Endodermal cell (in vitro differentiated cells): ENCODE measurements at regions not wholly inside any gene's neighbourhood (a gene's known extent, or its start where the extent isn't known, plus 50 kb on each side); places are given as distances from the start of the nearest gene placed in this dataset.

Source experiments
- DNase-seq: peaks from one replicate; pipeline ENCODE4 v3.0.0-alpha.2; 2017
- H3K27ac ChIP-seq: 2 replicates; pipeline ENCODE4 v1.5.1; 2013; ENCODE audit warnings: mild to moderate bottlenecking, low read depth, low read length, moderate library complexity
- H3K27me3 ChIP-seq: 2 replicates; pipeline ENCODE4 v1.6.1; 2013; ENCODE audit warnings: mild to moderate bottlenecking, low read length, moderate library complexity; ENCODE audit not compliant: insufficient read depth, control insufficient read depth, poor library complexity, severe bottlenecking
- H3K36me3 ChIP-seq: 2 replicates; pipeline ENCODE4 v1.7.0; 2013; ENCODE audit warnings: mild to moderate bottlenecking, low read length, moderate library complexity; ENCODE audit not compliant: control insufficient read depth, insufficient read depth
- H3K4me1 ChIP-seq: one replicate; pipeline ENCODE4 v1.7.0; 2013; ENCODE audit warnings: low read length; ENCODE audit not compliant: control insufficient read depth, insufficient read depth
- H3K4me3 ChIP-seq: 2 replicates; pipeline ENCODE4 v1.5.1; 2013; ENCODE audit warnings: mild to moderate bottlenecking, low read length, moderate library complexity
- H3K9ac ChIP-seq: 2 replicates; pipeline ENCODE4 v1.6.1; 2013; ENCODE audit warnings: mild to moderate bottlenecking, low read length, moderate library complexity; ENCODE audit not compliant: poor library complexity, severe bottlenecking; ENCODE audit errors: extremely low read depth
- H3K9me3 ChIP-seq: 2 replicates; pipeline ENCODE4 v1.6.1; 2013; ENCODE audit warnings: mild to moderate bottlenecking, low read length, moderate library complexity; ENCODE audit not compliant: control insufficient read depth
- H3K27ac Mint-ChIP-seq: 2 replicates; pipeline ENCODE4 v1.8.0; 2020; ENCODE audit warnings: mixed read lengths
- H3K27me3 Mint-ChIP-seq: 2 replicates; pipeline ENCODE4 v1.8.0; 2021; ENCODE audit warnings: mild to moderate bottlenecking, mixed read lengths; ENCODE audit not compliant: insufficient read depth
- H3K36me3 Mint-ChIP-seq: 2 replicates; pipeline ENCODE4 v1.8.0; 2020; ENCODE audit warnings: low read depth, mixed read lengths
- H3K4me1 Mint-ChIP-seq: 2 replicates; pipeline ENCODE4 v1.8.0; 2020; ENCODE audit warnings: mixed read lengths
- H3K4me3 Mint-ChIP-seq: 2 replicates; pipeline ENCODE4 v1.8.0; 2020; ENCODE audit warnings: mild to moderate bottlenecking, moderate library complexity, mixed read lengths
- H3K9me3 Mint-ChIP-seq: 2 replicates; pipeline ENCODE4 v1.8.0; 2020; ENCODE audit warnings: mild to moderate bottlenecking, mixed read lengths
- CTCF ChIP-seq: fragments of 200-600 bp; sonication (generic); conservative IDR thresholded peaks from 2 replicates; pipeline ENCODE4 v1.5.0; 2021; ENCODE audit warnings: antibody characterized with exemption, mild to moderate bottlenecking
- WGBS, 2 experiments: methylation state at CpG; one replicate each; pipeline versions ENCODE4 v1.1.5 to v1.1.7; 2013; ENCODE audit warnings: missing lambda C conversion rate in 2 of 2, mixed read lengths in 1 of 2; ENCODE audit not compliant: insufficient coverage in 1 of 2, insufficient read length in 1 of 2; 5-methylcytosine and 5-hydroxymethylcytosine counted together

- no peak for DNase-seq
- Mint-ChIP-seq H3K9me3 (no peaks in the 10 kb centered on the region), H3K27me3 (no peaks in the 10 kb centered on the region), H3K27ac (no peak overlapping the region), H3K36me3 (no peaks in the 10 kb centered on the region), H3K4me1 (peaks cover 10% of the 10 kb centered on the region), H3K4me3 (no peak overlapping the region)
- no peaks in the 10 kb centered on the region for H3K9me3 ChIP-seq
- H3K27ac ChIP-seq, result no peak overlapping the region
- no peak overlapping the region for H3K4me3 ChIP-seq
- no peak overlapping the region for H3K9ac ChIP-seq
- H3K4me1 ChIP-seq, result no peaks in the 10 kb centered on the region
- TF ChIP-seq CTCF, result no peak
- no peaks in the 10 kb centered on the region for H3K36me3 ChIP-seq
- no peaks in the 10 kb centered on the region for H3K27me3 ChIP-seq
- WGBS, 2 experiments, result 92 to 100% methylated on average over 2 to 4 of the region's 4 CpGs
These were observed 256.5 kb downstream of the C4orf33 start for GRCh38 chr4:129352480-129352879.

GRCh38 chr4:129353490-129353889 is 257.5 kb downstream of the C4orf33 start:
- no peak overlapping the region for H3K9ac ChIP-seq
- no peaks in the 10 kb centered on the region for H3K36me3 Mint-ChIP-seq
- no peaks in the 10 kb centered on the region for H3K9me3 ChIP-seq
- H3K9me3 Mint-ChIP-seq, result no peaks in the 10 kb centered on the region
- DNase-seq, result no peak
- H3K27ac ChIP-seq, result no peak overlapping the region
- no peak for TF ChIP-seq CTCF
- H3K4me3 Mint-ChIP-seq, result no peak overlapping the region
- H3K27ac Mint-ChIP-seq, result no peak overlapping the region
- H3K36me3 ChIP-seq, result no peaks in the 10 kb centered on the region
- H3K27me3 Mint-ChIP-seq, result no peaks in the 10 kb centered on the region
- peaks cover 10% of the 10 kb centered on the region for H3K4me1 Mint-ChIP-seq
- WGBS, 2 experiments, result 81% methylated on average over 1 of the region's 1 CpG; no CpG with 5 or more reads in 1 of the 2 experiments
- no peaks in the 10 kb centered on the region for H3K27me3 ChIP-seq
- no peak overlapping the region for H3K4me3 ChIP-seq
- H3K4me1 ChIP-seq, result no peaks in the 10 kb centered on the region

- Histone ChIP-seq H3K27ac (no peak overlapping the region), H3K27me3 (no peaks in the 10 kb centered on the region), H3K4me1 (no peaks in the 10 kb centered on the region), H3K4me3 (no peak overlapping the region), H3K36me3 (no peaks in the 10 kb centered on the region), H3K9me3 (no peaks in the 10 kb centered on the region), H3K9ac (no peak overlapping the region)
- Mint-ChIP-seq H3K4me3 (no peak overlapping the region), H3K36me3 (no peaks in the 10 kb centered on the region), H3K27me3 (no peaks in the 10 kb centered on the region), H3K4me1 (peaks cover 10% of the 10 kb centered on the region), H3K27ac (no peak overlapping the region), H3K9me3 (no peaks in the 10 kb centered on the region)
- TF ChIP-seq CTCF, result no peak
- DNase-seq, result no peak
- whole genome bisulfite sequencing, 2 experiments, result 88 to 94% methylated on average over 3 of the region's 3 CpGs
These were observed 259.1 kb downstream of the C4orf33 start for GRCh38 chr4:129355031-129355430.
